K562 (cell line): ENCODE measurements at regions not wholly inside any gene's neighbourhood (a gene's known extent, or its start where the extent isn't known, plus 50 kb on each side); places are given as distances from the start of the nearest gene placed in this dataset.

Experiments used
- ATAC-seq: fragments of 200-7000 bp; cut with Tn5 transposase; 3 replicates; pipeline ENCODE4 v1.9.1; 2020; ENCODE audit warnings: moderate library complexity
- BruUV-seq: library from RNA; stranded (reverse); fragments of 400-500 nt; replicated peaks from 2 replicates; lab custom pipeline; 2021; lab: Mats Ljungman, UMichigan
- CTCF ChIA-PET: fragments of 300-600 bp; formaldehyde crosslinking; extraction: SDS; loops from one replicate; lab custom pipeline; 2021; ENCODE audit warnings: low intra/inter-chr PET ratio; lab: Yijun Ruan, JAX
- POLR2A ChIA-PET: fragments of 300-600, 350-650 bp; sonication (Branson Sonifier 250); formaldehyde crosslinking; extraction: SDS; loops from one replicate; lab custom pipeline; 2021; ENCODE audit warnings: antibody characterized with exemption, inconsistent platforms; lab: Yijun Ruan, JAX
- DNase-seq, 4 experiments: peaks; one replicate each; pipeline versions ENCODE4 v3.0.0 to v3.0.0-alpha.2; 2011 to 2018; ENCODE audit warnings: low spot score in 3 of 4, mixed read lengths in 3 of 4; ENCODE audit errors: extremely low read depth in 1 of 4
- FAIRE-seq: peaks from 2 replicates; lab custom pipeline; 2011; peaks lifted over from hg19 to GRCh38; lab: Jason Lieb, UNC
- H2AFZ ChIP-seq: 2 replicates; pipeline ENCODE4 v1.6.0; 2011; ENCODE audit warnings: low read depth, low read length, control low read depth, inconsistent platforms
- H3K27ac ChIP-seq: fragments of 200-600 bp; 3 replicates; pipeline ENCODE4 v1.8.0; 2011; ENCODE audit warnings: low read depth, mild to moderate bottlenecking, control low read depth, inconsistent platforms, low read length, moderate library complexity, mixed read lengths; ENCODE audit errors: extremely low read depth
- H3K27me3 ChIP-seq, 2 experiments: fragments of 300-600 bp in 1 of 2; 2 replicates in 1 of 2; 3 replicates in 1 of 2; pipeline versions ENCODE4 v1.6.0 to v1.8.0; 2011; ENCODE audit warnings: inconsistent platforms in 2 of 2, low read length in 2 of 2, mild to moderate bottlenecking in 1 of 2, mixed read lengths in 1 of 2, moderate library complexity in 1 of 2; ENCODE audit not compliant: control insufficient read depth in 2 of 2, insufficient read depth in 2 of 2
- H3K36me3 ChIP-seq: fragments of 300-600 bp; 3 replicates; pipeline ENCODE4 v1.8.0; 2011; ENCODE audit warnings: mild to moderate bottlenecking, low read length, inconsistent platforms; ENCODE audit not compliant: control insufficient read depth, insufficient read depth
- H3K4me1 ChIP-seq, 2 experiments: fragments of 200-600 bp in 1 of 2; replicated peaks in 1 of 2; 2 replicates in 1 of 2; 3 replicates in 1 of 2; pipeline versions ENCODE4 v1.5.1 to v1.8.0; 2011; ENCODE audit warnings: inconsistent platforms in 2 of 2, low read length in 2 of 2, mild to moderate bottlenecking in 1 of 2, mixed read lengths in 1 of 2, moderate library complexity in 1 of 2; ENCODE audit not compliant: control insufficient read depth in 2 of 2, insufficient read depth in 2 of 2
- H3K4me2 ChIP-seq: 2 replicates; pipeline ENCODE4 v1.6.1; 2011; ENCODE audit warnings: low read length, control low read depth, inconsistent platforms, mixed read lengths; ENCODE audit not compliant: insufficient read depth
- H3K4me3 ChIP-seq: fragments of 200-600 bp; sonication (generic), shearing (Covaris generic); 2 replicates; pipeline ENCODE4 v1.5.1; 2016; ENCODE audit warnings: control low read depth, inconsistent platforms
- H3K79me2 ChIP-seq: fragments of 200-600 bp; 3 replicates; pipeline ENCODE4 v1.8.0; 2011; ENCODE audit warnings: low read length, inconsistent platforms; ENCODE audit not compliant: control insufficient read depth, insufficient read depth
- H3K9ac ChIP-seq, 2 experiments: 2 replicates each; pipeline versions ENCODE4 v1.6.0 to v1.6.1; 2011; ENCODE audit warnings: low read depth in 2 of 2, low read length in 2 of 2, control low read depth in 1 of 2, inconsistent platforms in 1 of 2, mild to moderate bottlenecking in 1 of 2, mixed read lengths in 1 of 2; ENCODE audit not compliant: insufficient read depth in 1 of 2
- H3K9me1 ChIP-seq: one replicate; pipeline ENCODE4 v1.6.0; 2011; ENCODE audit warnings: inconsistent platforms, mild to moderate bottlenecking, low read length, moderate library complexity; ENCODE audit not compliant: control insufficient read depth, insufficient read depth
- H3K9me3 ChIP-seq: replicated peaks from 2 replicates; pipeline ENCODE4 v1.5.1; 2011; ENCODE audit warnings: low read depth, low read length, inconsistent platforms; ENCODE audit not compliant: control insufficient read depth, insufficient read depth
- H4K20me1 ChIP-seq: replicated peaks from 2 replicates; pipeline ENCODE4 v1.6.1; 2011; ENCODE audit warnings: low read length, inconsistent platforms, mixed read lengths; ENCODE audit not compliant: control insufficient read depth, insufficient read depth
- WGBS: fragments of 100-300 bp; shearing (Covaris generic); methylation state at CpG from one replicate; pipeline ENCODE4 v1.1.6; 2016; ENCODE audit warnings: low coverage, mixed read lengths; ENCODE audit not compliant: insufficient coverage; ENCODE audit errors: missing lambda C conversion rate; 5-methylcytosine and 5-hydroxymethylcytosine counted together
- in situ Hi-C: fragments of 300-500 bp; cut with MboI; formaldehyde crosslinking; loops from 4 replicates; pipeline ENCODE4 v1.15.0; 2018; ENCODE audit warnings: inconsistent platforms, mixed read lengths
- intact Hi-C: fragments of 100-400 bp; cut with micrococcal nuclease; formaldehyde crosslinking; loops from 2 replicates; pipeline ENCODE4 v1.14.2; 2022
- TF ChIP-seq, protein P1 (sequence below), 2 experiments: fragments of 450-650 bp in 1 of 2; sonication (generic) in 1 of 2; formaldehyde crosslinking in 1 of 2; IDR thresholded peaks in 1 of 2; conservative IDR thresholded peaks in 1 of 2; 2 replicates each; pipeline versions ENCODE4 v1.6.1 to v1.8.1; 2016 to 2023; ENCODE audit warnings: mild to moderate bottlenecking in 2 of 2, moderate library complexity in 2 of 2, inconsistent platforms in 1 of 2, missing genetic modification reagents in 1 of 2
- TF ChIP-seq, protein P2 (sequence below), 2 experiments: fragments of 150-350 bp in 1 of 2; IDR thresholded peaks; 2 replicates each; pipeline ENCODE4 v1.6.1; 2012 to 2016; ENCODE audit warnings: low read depth in 2 of 2, low read length in 2 of 2, mild to moderate bottlenecking in 1 of 2, moderate library complexity in 1 of 2

- Histone ChIP-seq H3K9me1 (no peaks in the 10 kb centered on the region), H3K27me3 (no peaks in the 10 kb centered on the region), H3K9ac (no peak overlapping the region), H2AFZ (no peak overlapping the region), H3K36me3 (no peaks in the 10 kb centered on the region), H3K27ac (no peak overlapping the region), H3K4me1 (no peaks in the 10 kb centered on the region), H3K4me3 (no peak overlapping the region)
- ChIA-PET POLR2A (no interaction called here), CTCF (no interaction called here)
- FAIRE-seq (no peak), DNase-seq (no peak)
- 0% methylated on average over 3 of the region's 3 CpGs for WGBS
- intact Hi-C loops (no loop called here), in situ Hi-C loops (no loop called here)
- BruUV-seq: no TSS peak
- TF ChIP-seq, protein P1, sequence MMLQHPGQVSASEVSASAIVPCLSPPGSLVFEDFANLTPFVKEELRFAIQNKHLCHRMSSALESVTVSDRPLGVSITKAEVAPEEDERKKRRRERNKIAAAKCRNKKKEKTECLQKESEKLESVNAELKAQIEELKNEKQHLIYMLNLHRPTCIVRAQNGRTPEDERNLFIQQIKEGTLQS (IDR thresholded peaks at IDR 0.05): peak; percentile 25; the same call in 1 of the 2 replicates
- TF ChIP-seq, protein P1 (CRISPR knock-in tag; conservative IDR thresholded peaks at IDR 0.05): no peak
- TF ChIP-seq, protein P2, sequence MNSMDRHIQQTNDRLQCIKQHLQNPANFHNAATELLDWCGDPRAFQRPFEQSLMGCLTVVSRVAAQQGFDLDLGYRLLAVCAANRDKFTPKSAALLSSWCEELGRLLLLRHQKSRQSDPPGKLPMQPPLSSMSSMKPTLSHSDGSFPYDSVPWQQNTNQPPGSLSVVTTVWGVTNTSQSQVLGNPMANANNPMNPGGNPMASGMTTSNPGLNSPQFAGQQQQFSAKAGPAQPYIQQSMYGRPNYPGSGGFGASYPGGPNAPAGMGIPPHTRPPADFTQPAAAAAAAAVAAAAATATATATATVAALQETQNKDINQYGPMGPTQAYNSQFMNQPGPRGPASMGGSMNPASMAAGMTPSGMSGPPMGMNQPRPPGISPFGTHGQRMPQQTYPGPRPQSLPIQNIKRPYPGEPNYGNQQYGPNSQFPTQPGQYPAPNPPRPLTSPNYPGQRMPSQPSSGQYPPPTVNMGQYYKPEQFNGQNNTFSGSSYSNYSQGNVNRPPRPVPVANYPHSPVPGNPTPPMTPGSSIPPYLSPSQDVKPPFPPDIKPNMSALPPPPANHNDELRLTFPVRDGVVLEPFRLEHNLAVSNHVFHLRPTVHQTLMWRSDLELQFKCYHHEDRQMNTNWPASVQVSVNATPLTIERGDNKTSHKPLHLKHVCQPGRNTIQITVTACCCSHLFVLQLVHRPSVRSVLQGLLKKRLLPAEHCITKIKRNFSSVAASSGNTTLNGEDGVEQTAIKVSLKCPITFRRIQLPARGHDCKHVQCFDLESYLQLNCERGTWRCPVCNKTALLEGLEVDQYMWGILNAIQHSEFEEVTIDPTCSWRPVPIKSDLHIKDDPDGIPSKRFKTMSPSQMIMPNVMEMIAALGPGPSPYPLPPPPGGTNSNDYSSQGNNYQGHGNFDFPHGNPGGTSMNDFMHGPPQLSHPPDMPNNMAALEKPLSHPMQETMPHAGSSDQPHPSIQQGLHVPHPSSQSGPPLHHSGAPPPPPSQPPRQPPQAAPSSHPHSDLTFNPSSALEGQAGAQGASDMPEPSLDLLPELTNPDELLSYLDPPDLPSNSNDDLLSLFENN (IDR thresholded peaks at IDR 0.05; ENCODE audit: low read depth in 2 of 2, low read length in 2 of 2): no peak
- TF ChIP-seq, all 486 proteins: peak for 1
- Histone ChIP-seq H4K20me1 (no peaks in the 10 kb centered on the region), H3K4me2 (no peak overlapping the region), H3K9me3 (no peaks in the 10 kb centered on the region), H3K79me2 (no peaks in the 10 kb centered on the region)
- ATAC-seq: no peak
These were observed 103.6 kb upstream of the PAM start for GRCh38 chr5:102651466-102651865.
